ENCODE measurements at regions not wholly inside any gene's neighbourhood (a gene's known extent, or its start where the extent isn't known, plus 50 kb on each side); places are given as distances from the start of the nearest gene placed in this dataset.

- no peak for TF ChIP-seq POLR2A (IDR thresholded peaks at IDR 0.05)
- TF ChIP-seq CTCF (IDR thresholded peaks at IDR 0.05): no peak
- TF ChIP-seq POLR2AphosphoS5 (IDR thresholded peaks at IDR 0.05): no peak
These were observed 722.4 kb downstream of the NOVA1 start for GRCh38 chr14:25875475-25875874.

All from gastroesophageal sphincter (tissue), 3 donors.